ENCODE measurements at regions not wholly inside any gene's neighbourhood (a gene's known extent, or its start where the extent isn't known, plus 50 kb on each side); places are given as distances from the start of the nearest gene placed in this dataset.
"Not testable (repeated sequence)": the region's sequence is repeated elsewhere in the genome, so short reads cannot be mapped to it uniquely, and the experiment has no call there.

GRCh38 chr2:16381511-16381910 is 284.1 kb downstream of the CYRIA start:
- no peak for TF ChIP-seq CTCF (IDR thresholded peaks at IDR 0.05; ENCODE audit: partially characterized antibody, unreplicated experiment)
- H3K9me3 Mint-ChIP-seq (ENCODE audit: unreplicated experiment) = no peaks in the 10 kb centered on the region
- H3K36me3 Mint-ChIP-seq (ENCODE audit: unreplicated experiment) = no peaks in the 10 kb centered on the region
- DNase-seq = no peak
- no peaks in the 10 kb centered on the region for H3K4me1 Mint-ChIP-seq (ENCODE audit: low read depth, unreplicated experiment)
- H3K4me3 Mint-ChIP-seq (ENCODE audit: unreplicated experiment) = no peak overlapping the region
- no peaks in the 10 kb centered on the region for H3K27me3 Mint-ChIP-seq (ENCODE audit: unreplicated experiment)
- H3K27ac Mint-ChIP-seq (ENCODE audit: unreplicated experiment) = no peak overlapping the region

- not testable (repeated sequence) for DNase-seq; H3K9me3 Mint-ChIP-seq (ENCODE audit: unreplicated experiment); H3K4me1 Mint-ChIP-seq (ENCODE audit: low read depth, unreplicated experiment); H3K27ac Mint-ChIP-seq (ENCODE audit: unreplicated experiment); H3K27me3 Mint-ChIP-seq (ENCODE audit: unreplicated experiment); H3K36me3 Mint-ChIP-seq (ENCODE audit: unreplicated experiment); H3K4me3 Mint-ChIP-seq (ENCODE audit: unreplicated experiment)
Observed at GRCh38 chr2:16379901-16380300, 285.7 kb downstream of the CYRIA start.

GRCh38 chr2:16379061-16379460 is 286.6 kb downstream of the CYRIA start:
- H3K27me3 Mint-ChIP-seq (ENCODE audit: unreplicated experiment); H3K27ac Mint-ChIP-seq (ENCODE audit: unreplicated experiment); H3K9me3 Mint-ChIP-seq (ENCODE audit: unreplicated experiment); H3K4me1 Mint-ChIP-seq (ENCODE audit: low read depth, unreplicated experiment); DNase-seq; H3K36me3 Mint-ChIP-seq (ENCODE audit: unreplicated experiment); H3K4me3 Mint-ChIP-seq (ENCODE audit: unreplicated experiment): not testable (repeated sequence)

GRCh38 chr2:16378031-16378430 is 287.6 kb downstream of the CYRIA start:
- Mint-ChIP-seq H3K4me3 (ENCODE audit: unreplicated experiment) (no peak overlapping the region), H3K36me3 (ENCODE audit: unreplicated experiment) (no peaks in the 10 kb centered on the region), H3K9me3 (ENCODE audit: unreplicated experiment) (no peaks in the 10 kb centered on the region), H3K27ac (ENCODE audit: unreplicated experiment) (no peak overlapping the region), H3K27me3 (ENCODE audit: unreplicated experiment) (no peaks in the 10 kb centered on the region), H3K4me1 (ENCODE audit: low read depth, unreplicated experiment) (no peaks in the 10 kb centered on the region)
- TF ChIP-seq CTCF (IDR thresholded peaks at IDR 0.05; ENCODE audit: partially characterized antibody, unreplicated experiment) = no peak
- DNase-seq = no peak

GRCh38 chr2:16375981-16376380 is 289.7 kb downstream of the CYRIA start:
- Mint-ChIP-seq H3K27ac (ENCODE audit: unreplicated experiment) (no peak overlapping the region), H3K9me3 (ENCODE audit: unreplicated experiment) (no peaks in the 10 kb centered on the region), H3K4me3 (ENCODE audit: unreplicated experiment) (no peak overlapping the region), H3K4me1 (ENCODE audit: low read depth, unreplicated experiment) (no peaks in the 10 kb centered on the region), H3K36me3 (ENCODE audit: unreplicated experiment) (no peaks in the 10 kb centered on the region), H3K27me3 (ENCODE audit: unreplicated experiment) (no peaks in the 10 kb centered on the region)
- no peak for TF ChIP-seq CTCF (IDR thresholded peaks at IDR 0.05; ENCODE audit: partially characterized antibody, unreplicated experiment)
- no peak for DNase-seq

- no peaks in the 10 kb centered on the region for H3K4me1 Mint-ChIP-seq (ENCODE audit: low read depth, unreplicated experiment)
- DNase-seq = no peak
- no peaks in the 10 kb centered on the region for H3K9me3 Mint-ChIP-seq (ENCODE audit: unreplicated experiment)
- no peaks in the 10 kb centered on the region for H3K36me3 Mint-ChIP-seq (ENCODE audit: unreplicated experiment)
- no peak for TF ChIP-seq CTCF (IDR thresholded peaks at IDR 0.05; ENCODE audit: partially characterized antibody, unreplicated experiment)
- no peak overlapping the region for H3K27ac Mint-ChIP-seq (ENCODE audit: unreplicated experiment)
- no peaks in the 10 kb centered on the region for H3K27me3 Mint-ChIP-seq (ENCODE audit: unreplicated experiment)
- H3K4me3 Mint-ChIP-seq (ENCODE audit: unreplicated experiment) = no peak overlapping the region
Observed at GRCh38 chr2:16375351-16375750, 290.3 kb downstream of the CYRIA start.
